Esophagus (tissue), 2 donors: ENCODE measurements at regions not wholly inside any gene's neighbourhood (a gene's known extent, or its start where the extent isn't known, plus 50 kb on each side); places are given as distances from the start of the nearest gene placed in this dataset.

ENCODE experiments used
- H3K27ac ChIP-seq, 2 donors: one replicate each; pipeline ENCODE4 v1.5.1; 2013; ENCODE audit warnings: low read depth in 2 of 2, mild to moderate bottlenecking in 2 of 2, inconsistent platforms in 1 of 2, low read length in 1 of 2, moderate library complexity in 1 of 2
- H3K27me3 ChIP-seq, 2 donors: one replicate each; pipeline ENCODE4 v1.6.1; 2013; ENCODE audit warnings: low read length in 2 of 2, control low read depth in 1 of 2, mild to moderate bottlenecking in 1 of 2; ENCODE audit not compliant: insufficient read depth in 2 of 2, control insufficient read depth in 1 of 2
- H3K36me3 ChIP-seq, 2 donors: one replicate each; pipeline ENCODE4 v1.6.1; 2013; ENCODE audit warnings: low read length in 1 of 2; ENCODE audit not compliant: control insufficient read depth in 2 of 2, insufficient read depth in 2 of 2
- H3K4me1 ChIP-seq, 2 donors: one replicate each; pipeline ENCODE4 v1.6.1; 2013; ENCODE audit warnings: low read length in 1 of 2; ENCODE audit not compliant: control insufficient read depth in 2 of 2, insufficient read depth in 2 of 2
- H3K4me3 ChIP-seq, 2 donors: one replicate each; pipeline ENCODE4 v1.5.1; 2013; ENCODE audit warnings: low read length in 2 of 2, mild to moderate bottlenecking in 2 of 2, low read depth in 1 of 2, moderate library complexity in 1 of 2
- H3K9me3 ChIP-seq, 2 donors: one replicate each; pipeline ENCODE4 v1.6.1; 2013; ENCODE audit warnings: mild to moderate bottlenecking in 2 of 2, low read depth in 1 of 2, low read length in 1 of 2, moderate library complexity in 1 of 2; ENCODE audit not compliant: control insufficient read depth in 2 of 2, insufficient read depth in 1 of 2
- WGBS, 2 donors: extraction: QIAGEN DNeasy Blood & Tissue Kit; methylation state at CpG; one replicate each; pipeline ENCODE4 v1.1.7; 2013; 5-methylcytosine and 5-hydroxymethylcytosine counted together
- donor health status: healthy with polysubstance abuse.
- donor health status: Bipolar disorder and iron deficiency.

GRCh38 chr16:85180047-85180826 is 68.0 kb upstream of the CIBAR2 start:
- Histone ChIP-seq H3K27ac (no peak overlapping the region), H3K4me1 (no peaks in the 10 kb centered on the region), H3K4me3 (no peak overlapping the region), H3K9me3 (peaks cover 0 to 9% of the 10 kb centered on the region in 2 donors), H3K36me3 (no peaks in the 10 kb centered on the region), H3K27me3 (no peaks in the 10 kb centered on the region)
- WGBS, 2 donors = 83 to 89% methylated on average over 23 of the region's 23 CpGs

GRCh38 chr16:85180827-85181738 is 68.8 kb upstream of the CIBAR2 start:
- Histone ChIP-seq H3K27me3 (no peaks in the 10 kb centered on the region), H3K36me3 (no peaks in the 10 kb centered on the region), H3K4me3 (no peak overlapping the region), H3K9me3 (peaks cover 0 to 9% of the 10 kb centered on the region in 2 donors), H3K27ac (no peak overlapping the region), H3K4me1 (no peaks in the 10 kb centered on the region)
- 77 to 87% methylated on average over 30 of the region's 30 CpGs for WGBS, 2 donors

GRCh38 chr16:85181739-85182129 is 69.5 kb upstream of the CIBAR2 start:
- Histone ChIP-seq H3K4me1 (no peaks in the 10 kb centered on the region), H3K4me3 (no peak overlapping the region), H3K36me3 (no peaks in the 10 kb centered on the region), H3K27ac (no peak overlapping the region), H3K27me3 (no peaks in the 10 kb centered on the region), H3K9me3 (peaks cover 0 to 9% of the 10 kb centered on the region in 2 donors)
- WGBS, 2 donors = 89 to 91% methylated on average over 16 to 18 of the region's 18 CpGs

GRCh38 chr16:85182286-85182685 is 70.0 kb upstream of the CIBAR2 start:
- H3K4me1 ChIP-seq = no peaks in the 10 kb centered on the region
- H3K4me3 ChIP-seq = no peak overlapping the region
- H3K27me3 ChIP-seq = no peaks in the 10 kb centered on the region
- H3K36me3 ChIP-seq = no peaks in the 10 kb centered on the region
- no peak overlapping the region for H3K27ac ChIP-seq
- H3K9me3 ChIP-seq = peaks cover 0 to 9% of the 10 kb centered on the region in 2 donors
- 88 to 90% methylated on average over 11 of the region's 11 CpGs for WGBS, 2 donors

- no peaks in the 10 kb centered on the region for H3K4me1 ChIP-seq
- no peaks in the 10 kb centered on the region for H3K27me3 ChIP-seq
- H3K4me3 ChIP-seq = no peak overlapping the region
- peaks cover 0 to 9% of the 10 kb centered on the region in 2 donors for H3K9me3 ChIP-seq
- H3K36me3 ChIP-seq = no peaks in the 10 kb centered on the region
- no peak overlapping the region for H3K27ac ChIP-seq
- WGBS, 2 donors = 92 to 93% methylated on average over 13 of the region's 13 CpGs
Observed at GRCh38 chr16:85182774-85183173, 70.5 kb upstream of the CIBAR2 start.

GRCh38 chr16:85183564-85183963 is 71.3 kb upstream of the CIBAR2 start:
- no peak overlapping the region for H3K27ac ChIP-seq
- H3K27me3 ChIP-seq = no peaks in the 10 kb centered on the region
- no peaks in the 10 kb centered on the region for H3K4me1 ChIP-seq
- H3K4me3 ChIP-seq = no peak overlapping the region
- H3K9me3 ChIP-seq = peaks cover 0 to 9% of the 10 kb centered on the region in 2 donors
- 79 to 85% methylated on average over 5 of the region's 5 CpGs for WGBS, 2 donors
- H3K36me3 ChIP-seq = no peaks in the 10 kb centered on the region

- no peak overlapping the region for H3K4me3 ChIP-seq
- no peaks in the 10 kb centered on the region for H3K27me3 ChIP-seq
- H3K9me3 ChIP-seq = peaks cover 0 to 9% of the 10 kb centered on the region in 2 donors
- no peak overlapping the region for H3K27ac ChIP-seq
- H3K4me1 ChIP-seq = no peaks in the 10 kb centered on the region
- H3K36me3 ChIP-seq = no peaks in the 10 kb centered on the region
Observed at GRCh38 chr16:85184404-85184803, 72.1 kb upstream of the CIBAR2 start.

GRCh38 chr16:85185303-85186100 is 73.2 kb upstream of the CIBAR2 start:
- no peaks in the 10 kb centered on the region for H3K36me3 ChIP-seq
- 88 to 90% methylated on average over 22 of the region's 22 CpGs for WGBS, 2 donors
- H3K27me3 ChIP-seq = no peaks in the 10 kb centered on the region
- H3K9me3 ChIP-seq = peaks cover 0 to 10% of the 10 kb centered on the region in 2 donors
- H3K4me3 ChIP-seq = no peak overlapping the region
- H3K4me1 ChIP-seq = no peaks in the 10 kb centered on the region
- no peak overlapping the region for H3K27ac ChIP-seq

- WGBS, 2 donors = 84 to 86% methylated on average over 13 of the region's 13 CpGs
- H3K27ac ChIP-seq = no peak overlapping the region
Observed at GRCh38 chr16:85187002-85187401, 74.7 kb upstream of the CIBAR2 start.

More at GRCh38 chr16:85187002-85187401, 74.7 kb upstream of the CIBAR2 start:
- H3K4me3 ChIP-seq = no peak overlapping the region
- no peaks in the 10 kb centered on the region for H3K4me1 ChIP-seq
- no peaks in the 10 kb centered on the region for H3K36me3 ChIP-seq
- no peaks in the 10 kb centered on the region for H3K27me3 ChIP-seq
- H3K9me3 ChIP-seq = peaks cover 0 to 13% of the 10 kb centered on the region in 2 donors
